HEK293 (cell line): ENCODE measurements at regions not wholly inside any gene's neighbourhood (a gene's known extent, or its start where the extent isn't known, plus 50 kb on each side); places are given as distances from the start of the nearest gene placed in this dataset.

Source experiments
- CTCF ChIA-PET: fragments of 350-600 bp; formaldehyde crosslinking; extraction: SDS; loops from one replicate; lab custom pipeline; 2021; ENCODE audit warnings: antibody characterized with exemption; lab: Yijun Ruan, JAX
- POLR2A ChIA-PET: fragments of 300-600 bp; formaldehyde crosslinking; extraction: SDS; loops from one replicate; lab custom pipeline; 2020; ENCODE audit warnings: antibody characterized with exemption, inconsistent platforms; lab: Yijun Ruan, JAX
- H3K27ac ChIP-seq: fragments of 200-500 bp; sonication (Bioruptor generic); 2 replicates; pipeline ENCODE4 v1.5.1; 2014; ENCODE audit warnings: low read depth, low read length, control low read depth, inconsistent platforms; ENCODE audit errors: extremely low read depth
- H3K36me3 ChIP-seq, 2 experiments: fragments of 200-500 bp in 1 of 2; sonication (Bioruptor generic) in 1 of 2; 1 replicate in 1 of 2; 2 replicates in 1 of 2; pipeline ENCODE4 v1.5.1; 2014 to 2017; ENCODE audit warnings: inconsistent platforms in 2 of 2, low read length in 2 of 2; ENCODE audit not compliant: control insufficient read depth in 2 of 2, insufficient read depth in 1 of 2
- H3K4me1 ChIP-seq: fragments of 200-500 bp; sonication (Bioruptor generic); 2 replicates; pipeline ENCODE4 v1.5.1; 2014; ENCODE audit warnings: mild to moderate bottlenecking, low read length, inconsistent platforms; ENCODE audit not compliant: control insufficient read depth, insufficient read depth
- H3K4me3 ChIP-seq: 2 replicates; pipeline ENCODE4 v1.5.1; 2011; ENCODE audit warnings: low read depth, mild to moderate bottlenecking, control low read depth, low read length, moderate library complexity
- H3K9me3 ChIP-seq: fragments of 200-500 bp; sonication (Bioruptor generic); 2 replicates; pipeline ENCODE4 v1.5.1; 2014; ENCODE audit warnings: low read depth, low read length, inconsistent platforms; ENCODE audit not compliant: control insufficient read depth, insufficient read depth
- HOXC10 ChIP-seq: sonication (generic); formaldehyde crosslinking; IDR thresholded peaks from 2 replicates; pipeline ENCODE4 v1.8.1; 2023; ENCODE audit warnings: mild to moderate bottlenecking, missing genetic modification reagents
- KLF10 ChIP-seq: fragments of 450-650 bp; IDR thresholded peaks from 2 replicates; pipeline ENCODE4 v1.5.1; 2018; ENCODE audit warnings: missing biosample characterization, mild to moderate bottlenecking, missing genetic modification characterization
- MEIS1 ChIP-seq: sonication (generic); formaldehyde crosslinking; IDR thresholded peaks from 2 replicates; pipeline ENCODE4 v1.8.1; 2022; ENCODE audit warnings: missing genetic modification reagents, mild to moderate bottlenecking, borderline replicate concordance
- SP2 ChIP-seq: fragments of 450-650 bp; formaldehyde crosslinking; IDR thresholded peaks from 2 replicates; pipeline ENCODE4 v1.5.1; 2016; ENCODE audit warnings: missing biosample characterization, missing genetic modification characterization
- ZIC2 ChIP-seq: fragments of 450-650 bp; formaldehyde crosslinking; IDR thresholded peaks from 2 replicates; pipeline ENCODE4 v1.5.1; 2016; ENCODE audit warnings: missing biosample characterization, missing genetic modification characterization
- ZNF146 ChIP-seq: fragments of 450-650 bp; formaldehyde crosslinking; IDR thresholded peaks from 2 replicates; pipeline ENCODE4 v1.5.1; 2016; ENCODE audit warnings: missing biosample characterization, missing genetic modification characterization
- ZNF16 ChIP-seq: fragments of 450-650 bp; formaldehyde crosslinking; IDR thresholded peaks from 2 replicates; pipeline ENCODE4 v1.5.1; 2016; ENCODE audit warnings: low read depth, missing biosample characterization, missing genetic modification characterization
- ZNF169 ChIP-seq: fragments of 450-650 bp; formaldehyde crosslinking; IDR thresholded peaks from 2 replicates; pipeline ENCODE4 v1.5.1; 2016; ENCODE audit warnings: missing biosample characterization, missing genetic modification characterization
- ZNF174 ChIP-seq: fragments of 450-650 bp; formaldehyde crosslinking; IDR thresholded peaks from 2 replicates; pipeline ENCODE4 v1.5.0; 2017; ENCODE audit warnings: missing biosample characterization, mild to moderate bottlenecking, missing genetic modification characterization
- ZNF175 ChIP-seq: fragments of 450-650 bp; formaldehyde crosslinking; IDR thresholded peaks from 2 replicates; pipeline ENCODE4 v1.5.1; 2016; ENCODE audit warnings: missing biosample characterization, missing genetic modification characterization
- ZNF184 ChIP-seq: fragments of 450-650 bp; IDR thresholded peaks from 2 replicates; pipeline ENCODE4 v1.5.1; 2018; ENCODE audit warnings: missing biosample characterization, mild to moderate bottlenecking, missing genetic modification characterization
- ZNF211 ChIP-seq: fragments of 450-650 bp; formaldehyde crosslinking; IDR thresholded peaks from 2 replicates; pipeline ENCODE4 v1.5.1; 2016; ENCODE audit warnings: low read depth, missing biosample characterization, missing genetic modification characterization
- ZNF223 ChIP-seq: fragments of 450-650 bp; formaldehyde crosslinking; IDR thresholded peaks from 2 replicates; pipeline ENCODE4 v1.5.1; 2016; ENCODE audit warnings: missing biosample characterization, missing genetic modification characterization
- ZNF501 ChIP-seq: fragments of 450-650 bp; formaldehyde crosslinking; IDR thresholded peaks from 2 replicates; pipeline ENCODE4 v1.5.1; 2016; ENCODE audit warnings: missing biosample characterization, missing genetic modification characterization
- ZNF548 ChIP-seq: fragments of 450-650 bp; formaldehyde crosslinking; IDR thresholded peaks from 2 replicates; pipeline ENCODE4 v1.5.1; 2016; ENCODE audit warnings: missing biosample characterization, missing genetic modification characterization
- ZNF555 ChIP-seq: fragments of 450-650 bp; formaldehyde crosslinking; conservative IDR thresholded peaks from 2 replicates; pipeline ENCODE4 v1.5.1; 2017; ENCODE audit warnings: missing biosample characterization, mild to moderate bottlenecking, missing genetic modification characterization, inconsistent platforms
- ZNF624 ChIP-seq: fragments of 450-650 bp; formaldehyde crosslinking; IDR thresholded peaks from 2 replicates; pipeline ENCODE4 v1.5.1; 2017; ENCODE audit warnings: missing biosample characterization, missing genetic modification characterization
- ZNF76 ChIP-seq: fragments of 450-650 bp; formaldehyde crosslinking; IDR thresholded peaks from 2 replicates; pipeline ENCODE4; 2016; ENCODE audit warnings: low read depth, missing biosample characterization, missing genetic modification characterization, borderline replicate concordance
- ZXDB ChIP-seq: fragments of 450-650 bp; formaldehyde crosslinking; IDR thresholded peaks from 2 replicates; pipeline ENCODE4 v1.5.1; 2016; ENCODE audit warnings: missing biosample characterization, missing genetic modification characterization
- TF ChIP-seq, protein P1 (sequence below): fragments of 450-650 bp; formaldehyde crosslinking; IDR thresholded peaks from 2 replicates; pipeline ENCODE4 v1.5.1; 2016; ENCODE audit warnings: missing biosample characterization, missing genetic modification characterization
- TF ChIP-seq, protein P2 (sequence below): fragments of 450-650 bp; formaldehyde crosslinking; IDR thresholded peaks from 2 replicates; pipeline ENCODE4 v1.5.1; 2016; ENCODE audit warnings: missing biosample characterization, missing genetic modification characterization
- TF ChIP-seq, protein P3 (sequence below): fragments of 450-650 bp; formaldehyde crosslinking; IDR thresholded peaks from 2 replicates; pipeline ENCODE4 v1.5.1; 2016; ENCODE audit warnings: missing biosample characterization, missing genetic modification characterization

DNA sequence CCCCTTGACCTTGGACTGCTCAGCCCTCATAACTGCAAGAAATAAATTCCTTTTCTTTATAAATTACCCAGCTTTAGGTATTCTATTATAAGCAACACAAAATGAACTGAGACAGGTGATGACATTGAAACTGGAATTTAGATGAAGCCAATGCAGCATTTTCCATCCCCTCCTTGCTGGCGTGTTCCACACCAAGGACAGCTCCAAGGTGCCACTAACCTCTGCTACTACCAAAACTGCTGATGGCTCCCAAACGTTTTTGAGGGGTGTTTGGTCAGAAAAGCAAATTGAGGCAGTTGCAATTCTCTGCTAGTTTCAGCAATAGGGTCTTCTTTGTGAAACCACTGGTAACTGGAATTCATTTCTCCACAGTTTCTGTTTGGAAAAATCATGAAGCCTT, 124.8 kb downstream of the DRD1 start:
- H3K4me3 ChIP-seq = no peak overlapping the region
- H3K4me1 ChIP-seq = no peaks in the 10 kb centered on the region
- H3K27ac ChIP-seq = no peak overlapping the region
- no peaks in the 10 kb centered on the region for H3K9me3 ChIP-seq
- CTCF ChIA-PET = no interaction called here
- H3K36me3 ChIP-seq = no peaks in the 10 kb centered on the region
- POLR2A ChIA-PET = no interaction called here
- TF ChIP-seq, protein P1, sequence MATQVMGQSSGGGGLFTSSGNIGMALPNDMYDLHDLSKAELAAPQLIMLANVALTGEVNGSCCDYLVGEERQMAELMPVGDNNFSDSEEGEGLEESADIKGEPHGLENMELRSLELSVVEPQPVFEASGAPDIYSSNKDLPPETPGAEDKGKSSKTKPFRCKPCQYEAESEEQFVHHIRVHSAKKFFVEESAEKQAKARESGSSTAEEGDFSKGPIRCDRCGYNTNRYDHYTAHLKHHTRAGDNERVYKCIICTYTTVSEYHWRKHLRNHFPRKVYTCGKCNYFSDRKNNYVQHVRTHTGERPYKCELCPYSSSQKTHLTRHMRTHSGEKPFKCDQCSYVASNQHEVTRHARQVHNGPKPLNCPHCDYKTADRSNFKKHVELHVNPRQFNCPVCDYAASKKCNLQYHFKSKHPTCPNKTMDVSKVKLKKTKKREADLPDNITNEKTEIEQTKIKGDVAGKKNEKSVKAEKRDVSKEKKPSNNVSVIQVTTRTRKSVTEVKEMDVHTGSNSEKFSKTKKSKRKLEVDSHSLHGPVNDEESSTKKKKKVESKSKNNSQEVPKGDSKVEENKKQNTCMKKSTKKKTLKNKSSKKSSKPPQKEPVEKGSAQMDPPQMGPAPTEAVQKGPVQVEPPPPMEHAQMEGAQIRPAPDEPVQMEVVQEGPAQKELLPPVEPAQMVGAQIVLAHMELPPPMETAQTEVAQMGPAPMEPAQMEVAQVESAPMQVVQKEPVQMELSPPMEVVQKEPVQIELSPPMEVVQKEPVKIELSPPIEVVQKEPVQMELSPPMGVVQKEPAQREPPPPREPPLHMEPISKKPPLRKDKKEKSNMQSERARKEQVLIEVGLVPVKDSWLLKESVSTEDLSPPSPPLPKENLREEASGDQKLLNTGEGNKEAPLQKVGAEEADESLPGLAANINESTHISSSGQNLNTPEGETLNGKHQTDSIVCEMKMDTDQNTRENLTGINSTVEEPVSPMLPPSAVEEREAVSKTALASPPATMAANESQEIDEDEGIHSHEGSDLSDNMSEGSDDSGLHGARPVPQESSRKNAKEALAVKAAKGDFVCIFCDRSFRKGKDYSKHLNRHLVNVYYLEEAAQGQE (tag by site-specific recombination) = peak; percentile 81
- TF ChIP-seq ZNF146 = no peak
- TF ChIP-seq, protein P2, sequence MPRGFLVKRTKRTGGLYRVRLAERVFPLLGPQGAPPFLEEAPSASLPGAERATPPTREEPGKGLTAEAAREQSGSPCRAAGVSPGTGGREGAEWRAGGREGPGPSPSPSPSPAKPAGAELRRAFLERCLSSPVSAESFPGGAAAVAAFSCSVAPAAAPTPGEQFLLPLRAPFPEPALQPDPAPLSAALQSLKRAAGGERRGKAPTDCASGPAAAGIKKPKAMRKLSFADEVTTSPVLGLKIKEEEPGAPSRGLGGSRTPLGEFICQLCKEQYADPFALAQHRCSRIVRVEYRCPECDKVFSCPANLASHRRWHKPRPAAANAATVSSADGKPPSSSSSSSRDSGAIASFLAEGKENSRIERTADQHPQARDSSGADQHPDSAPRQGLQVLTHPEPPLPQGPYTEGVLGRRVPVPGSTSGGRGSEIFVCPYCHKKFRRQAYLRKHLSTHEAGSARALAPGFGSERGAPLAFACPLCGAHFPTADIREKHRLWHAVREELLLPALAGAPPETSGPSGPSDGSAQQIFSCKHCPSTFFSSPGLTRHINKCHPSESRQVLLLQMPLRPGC (tag by site-specific recombination) = no peak

DNA sequence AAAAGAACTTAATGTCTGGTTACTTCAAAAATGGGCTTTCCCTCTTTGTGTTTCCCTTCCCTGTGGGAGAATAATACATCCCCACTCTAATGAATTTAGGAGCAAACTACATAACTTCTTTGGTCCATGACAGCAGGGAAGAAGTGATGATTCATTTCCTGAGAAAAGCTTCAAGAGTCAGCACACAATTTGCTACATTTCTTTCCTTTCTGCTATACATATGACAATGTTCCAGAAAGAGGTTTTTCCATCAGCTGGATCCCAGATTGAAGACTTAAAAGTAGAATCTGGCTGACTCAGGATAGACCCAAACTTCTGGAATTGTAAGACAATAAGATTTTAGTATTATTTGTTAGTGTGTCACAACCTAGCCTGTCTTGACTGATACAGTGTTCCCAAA, 126.1 kb downstream of the DRD1 start:
- ChIA-PET CTCF (no interaction called here), POLR2A (no interaction called here)
- Histone ChIP-seq H3K4me1 (no peaks in the 10 kb centered on the region), H3K4me3 (no peak overlapping the region), H3K36me3 (no peaks in the 10 kb centered on the region), H3K27ac (no peak overlapping the region), H3K9me3 (no peaks in the 10 kb centered on the region)
- TF ChIP-seq ZNF16 (tag by site-specific recombination) (no peak), ZNF174 (tag by site-specific recombination) (no peak), ZXDB (tag by site-specific recombination) (no peak), KLF10 (tag by site-specific recombination) (no peak), ZNF76 (tag by site-specific recombination) (no peak)
- TF ChIP-seq, protein P3, sequence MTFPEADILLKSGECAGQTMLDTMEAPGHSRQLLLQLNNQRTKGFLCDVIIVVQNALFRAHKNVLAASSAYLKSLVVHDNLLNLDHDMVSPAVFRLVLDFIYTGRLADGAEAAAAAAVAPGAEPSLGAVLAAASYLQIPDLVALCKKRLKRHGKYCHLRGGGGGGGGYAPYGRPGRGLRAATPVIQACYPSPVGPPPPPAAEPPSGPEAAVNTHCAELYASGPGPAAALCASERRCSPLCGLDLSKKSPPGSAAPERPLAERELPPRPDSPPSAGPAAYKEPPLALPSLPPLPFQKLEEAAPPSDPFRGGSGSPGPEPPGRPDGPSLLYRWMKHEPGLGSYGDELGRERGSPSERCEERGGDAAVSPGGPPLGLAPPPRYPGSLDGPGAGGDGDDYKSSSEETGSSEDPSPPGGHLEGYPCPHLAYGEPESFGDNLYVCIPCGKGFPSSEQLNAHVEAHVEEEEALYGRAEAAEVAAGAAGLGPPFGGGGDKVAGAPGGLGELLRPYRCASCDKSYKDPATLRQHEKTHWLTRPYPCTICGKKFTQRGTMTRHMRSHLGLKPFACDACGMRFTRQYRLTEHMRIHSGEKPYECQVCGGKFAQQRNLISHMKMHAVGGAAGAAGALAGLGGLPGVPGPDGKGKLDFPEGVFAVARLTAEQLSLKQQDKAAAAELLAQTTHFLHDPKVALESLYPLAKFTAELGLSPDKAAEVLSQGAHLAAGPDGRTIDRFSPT (tag by site-specific recombination) = no peak

DNA sequence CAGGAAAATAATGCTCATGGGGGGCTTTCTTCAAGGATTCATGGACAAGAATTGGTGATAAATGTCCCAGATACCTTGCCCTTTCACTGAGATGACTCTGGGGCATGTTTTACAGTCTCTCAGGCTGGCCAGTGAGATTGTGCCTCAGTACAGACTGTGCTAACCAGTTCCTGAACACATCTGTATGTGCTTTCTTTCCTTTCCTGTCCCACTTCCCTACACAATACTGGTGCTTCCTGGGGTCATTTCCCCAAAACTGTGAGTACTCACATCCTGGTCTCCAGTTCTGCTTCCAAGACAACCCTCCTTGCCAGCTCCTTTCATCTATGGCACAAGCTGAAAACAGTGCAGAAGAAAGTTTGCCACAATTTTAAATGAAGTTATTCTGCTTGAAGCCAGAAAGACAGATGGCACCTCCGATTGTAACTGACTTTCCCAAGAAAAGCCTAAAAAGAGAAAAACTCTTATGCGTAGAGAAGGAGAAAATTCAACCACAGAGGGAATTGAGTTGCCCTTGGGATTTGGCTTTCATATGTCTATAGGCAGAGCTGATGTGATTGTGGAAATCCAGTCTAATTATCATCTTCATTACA, 134.7 kb downstream of the DRD1 start:
- POLR2A ChIA-PET = no interaction called here
- Histone ChIP-seq H3K27ac (no peak overlapping the region), H3K4me1 (peaks cover 2% of the 10 kb centered on the region; the same call in 1 of the 2 replicates), H3K36me3 (no peaks in the 10 kb centered on the region), H3K4me3 (no peak overlapping the region), H3K9me3 (no peaks in the 10 kb centered on the region)
- CTCF ChIA-PET = no interaction called here
- TF ChIP-seq ZNF223 (tag by site-specific recombination) = no peak
- TF ChIP-seq ZNF175 (tag by site-specific recombination) = no peak
- TF ChIP-seq, protein P1 (tag by site-specific recombination) = no peak
- no peak for TF ChIP-seq ZNF174 (tag by site-specific recombination)
- TF ChIP-seq MEIS1 (CRISPR knock-in tag) = no peak
- no peak for TF ChIP-seq ZNF501
- no peak for TF ChIP-seq HOXC10 (CRISPR knock-in tag)
- TF ChIP-seq ZNF548 (tag by site-specific recombination) = no peak
- no peak for TF ChIP-seq SP2 (tag by site-specific recombination)
- TF ChIP-seq ZIC2 (tag by site-specific recombination) = no peak
- TF ChIP-seq ZNF555 (tag by site-specific recombination) = no peak
- TF ChIP-seq ZNF624 = no peak
- TF ChIP-seq ZNF184 (tag by site-specific recombination) = no peak
- no peak for TF ChIP-seq ZNF169 (tag by site-specific recombination)
- TF ChIP-seq ZNF211 = no peak
